HepG2 (cell line): ENCODE measurements at regions not wholly inside any gene's neighbourhood (a gene's known extent, or its start where the extent isn't known, plus 50 kb on each side); places are given as distances from the start of the nearest gene placed in this dataset.

Experiments used
- ATAC-seq: fragments of 200-7000 bp; cut with Tn5 transposase; 3 replicates; pipeline ENCODE4 v1.9.1; 2020; ENCODE audit warnings: mild to moderate bottlenecking, moderate library complexity
- BruUV-seq: library from RNA; stranded (reverse); fragments of 400-500 nt; replicated peaks from 2 replicates; lab custom pipeline; 2021; lab: Mats Ljungman, UMichigan
- CTCF ChIA-PET: fragments of 300-600 bp; formaldehyde crosslinking; extraction: SDS; loops from one replicate; lab custom pipeline; 2021; ENCODE audit warnings: low total read pairs, inconsistent platforms, low intra/inter-chr PET ratio; lab: Yijun Ruan, JAX
- POLR2A ChIA-PET: fragments of 350-600 bp; sonication (Branson Sonifier 250); formaldehyde crosslinking; loops from one replicate; lab custom pipeline; 2020; ENCODE audit warnings: antibody characterized with exemption, inconsistent platforms; lab: Yijun Ruan, JAX
- DNase-seq: peaks from one replicate; pipeline ENCODE4 v3.0.0-alpha.2; 2015; ENCODE audit warnings: low spot score
- FAIRE-seq: peaks from 3 replicates; lab custom pipeline; 2011; peaks lifted over from hg19 to GRCh38; lab: Jason Lieb, UNC
- H2AFZ ChIP-seq: one replicate; pipeline ENCODE4 v1.6.1; 2011; ENCODE audit warnings: low read length, inconsistent platforms
- H3K27ac ChIP-seq: fragments of 300-600 bp; 3 replicates; pipeline ENCODE4 v1.8.0; 2011; ENCODE audit warnings: mixed run types, mild to moderate bottlenecking, mixed read lengths, low read length, inconsistent platforms; ENCODE audit not compliant: insufficient read depth; ENCODE audit errors: extremely low read length
- H3K27me3 ChIP-seq, 2 experiments: fragments of 200-600 bp in 1 of 2; 2 replicates in 1 of 2; 3 replicates in 1 of 2; pipeline versions ENCODE4 v1.6.0 to v1.8.0; 2011; ENCODE audit warnings: low read length in 2 of 2, mild to moderate bottlenecking in 2 of 2, moderate library complexity in 2 of 2, inconsistent platforms in 1 of 2; ENCODE audit not compliant: insufficient read depth in 2 of 2, control insufficient read depth in 1 of 2
- H3K36me3 ChIP-seq, 2 experiments: fragments of 200-600 bp in 1 of 2; replicated peaks in 1 of 2; 2 replicates in 1 of 2; 3 replicates in 1 of 2; pipeline versions ENCODE4 v1.5.1 to v1.8.0; 2011; ENCODE audit warnings: low read length in 2 of 2, inconsistent platforms in 1 of 2; ENCODE audit not compliant: insufficient read depth in 2 of 2, control insufficient read depth in 1 of 2
- H3K4me1 ChIP-seq: 2 replicates; pipeline ENCODE4 v1.5.1; 2012; ENCODE audit warnings: low read length, inconsistent platforms; ENCODE audit not compliant: insufficient read depth
- H3K4me2 ChIP-seq: 2 replicates; pipeline ENCODE4 v1.6.0; 2011; ENCODE audit warnings: low read depth, low read length, inconsistent platforms
- H3K4me3 ChIP-seq, 3 experiments: fragments of 200-600 bp in 1 of 3; sonication (generic), shearing (Covaris generic) in 1 of 3; replicated peaks in 1 of 3; 2 replicates each; pipeline ENCODE4 v1.5.1; 2011 to 2016; ENCODE audit warnings: low read length in 3 of 3, inconsistent platforms in 2 of 3, low read depth in 2 of 3, mild to moderate bottlenecking in 2 of 3, control low read depth in 1 of 3, mixed read lengths in 1 of 3; ENCODE audit not compliant: insufficient read depth in 1 of 3
- H3K79me2 ChIP-seq: one replicate; pipeline ENCODE4 v1.6.1; 2011; ENCODE audit warnings: low read length, inconsistent platforms; ENCODE audit not compliant: insufficient read depth
- H3K9ac ChIP-seq: 2 replicates; pipeline ENCODE4 v1.6.0; 2011; ENCODE audit warnings: mild to moderate bottlenecking, low read depth, low read length, inconsistent platforms; ENCODE audit not compliant: insufficient read depth
- H3K9me3 ChIP-seq: 2 replicates; pipeline ENCODE4 v1.5.1; 2012; ENCODE audit warnings: mild to moderate bottlenecking, low read length
- H4K20me1 ChIP-seq: 2 replicates; pipeline ENCODE4 v1.6.0; 2011; ENCODE audit warnings: inconsistent platforms, mild to moderate bottlenecking, low read length, moderate library complexity; ENCODE audit not compliant: insufficient read depth
- AHR ChIP-seq: IDR thresholded peaks from 2 replicates; pipeline ENCODE4 v1.6.1; 2018; ENCODE audit warnings: missing genetic modification reagents, missing compliant biosample characterization
- HCFC1 ChIP-seq: fragments of 150-350 bp; IDR thresholded peaks from 2 replicates; pipeline ENCODE4 v1.6.1; 2014; ENCODE audit warnings: low read depth, low read length
- HMGXB4 ChIP-seq, 2 experiments: sonication (generic) in 1 of 2; formaldehyde crosslinking in 1 of 2; IDR thresholded peaks; 2 replicates each; pipeline versions ENCODE4 v1.4.0 to v1.6.1; 2018 to 2020; ENCODE audit warnings: missing genetic modification reagents in 2 of 2, borderline replicate concordance in 1 of 2, low read depth in 1 of 2, mild to moderate bottlenecking in 1 of 2, missing biosample characterization in 1 of 2
- KDM5B ChIP-seq: sonication (generic); formaldehyde crosslinking; IDR thresholded peaks from 2 replicates; pipeline ENCODE4 v1.4.0; 2020; ENCODE audit warnings: missing genetic modification reagents, mild to moderate bottlenecking, borderline replicate concordance
- PRMT3 ChIP-seq: sonication (generic); formaldehyde crosslinking; IDR thresholded peaks from 2 replicates; pipeline ENCODE4 v1.8.1; 2022; ENCODE audit warnings: low read depth, mild to moderate bottlenecking, moderate library complexity, missing genetic modification reagents, borderline replicate concordance
- RFX1 ChIP-seq: fragments of 450-650 bp; IDR thresholded peaks from 2 replicates; pipeline ENCODE4 v1.6.1; 2017
- SMARCC2 ChIP-seq: fragments of 450-650 bp; IDR thresholded peaks from 2 replicates; pipeline ENCODE4 v1.6.1; 2017; ENCODE audit warnings: antibody characterized with exemption, mild to moderate bottlenecking
- ZNF572 ChIP-seq: sonication (generic); formaldehyde crosslinking; IDR thresholded peaks from 2 replicates; pipeline ENCODE4 v1.5.1; 2020; ENCODE audit warnings: mild to moderate bottlenecking, missing genetic modification reagents
- ZSCAN25 ChIP-seq: sonication (generic); formaldehyde crosslinking; IDR thresholded peaks from 2 replicates; pipeline ENCODE4 v1.8.0; 2022; ENCODE audit warnings: mild to moderate bottlenecking, missing genetic modification reagents
- WGBS: methylation state at CpG from one replicate; pipeline ENCODE4 v1.1.6; 2017; ENCODE audit warnings: low lambda C conversion rate; 5-methylcytosine and 5-hydroxymethylcytosine counted together
- in situ Hi-C: cut with HindIII; loops from 2 replicates; pipeline ENCODE4 v1.10.0; 2017; ENCODE audit warnings: low pct_unique_long_range_greater_than_20kb; ENCODE audit not compliant: extremely low pct_ligation_motif_present
- intact Hi-C: fragments of 100-400 bp; cut with micrococcal nuclease; formaldehyde crosslinking; loops from one replicate; pipeline ENCODE4 v1.10.0; 2022; ENCODE audit not compliant: unreplicated experiment
- TF ChIP-seq, protein P1 (sequence below): sonication (generic); formaldehyde crosslinking; conservative IDR thresholded peaks from 2 replicates; pipeline ENCODE4 v1.4.0; 2020; ENCODE audit warnings: missing genetic modification reagents

DNA sequence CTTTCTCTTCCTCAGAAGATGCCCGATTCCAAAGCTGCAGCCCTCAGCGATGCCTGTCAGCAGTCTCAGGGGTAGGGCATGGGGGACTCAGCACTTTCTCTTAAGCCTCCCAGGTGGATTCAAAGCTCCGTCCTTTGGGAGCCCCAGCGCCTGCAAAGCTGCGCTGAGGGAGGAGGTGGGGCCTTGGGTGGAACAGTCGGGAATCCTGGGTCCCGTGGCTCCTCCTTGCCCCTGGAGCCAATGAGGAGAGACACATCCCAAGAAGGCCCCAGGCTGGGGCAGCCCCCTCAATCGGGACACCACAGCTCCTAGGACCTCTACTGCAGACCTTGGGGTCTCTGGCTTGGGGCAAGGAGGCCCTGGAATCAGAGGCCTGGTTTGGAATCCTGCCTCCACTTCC lies 227.5 kb upstream of the IGF1R start:
- Histone ChIP-seq H3K36me3 (no peaks in the 10 kb centered on the region), H3K9ac (no peak overlapping the region), H3K27me3 (peaks cover 7 to 38% of the 10 kb centered on the region in 2 experiments; a peak in 4 of 5 replicates), H2AFZ (no peak overlapping the region), H4K20me1 (no peaks in the 10 kb centered on the region), H3K4me1 (no peaks in the 10 kb centered on the region), H3K4me3 (no peak overlapping the region), H3K27ac (no peak overlapping the region), H3K9me3 (no peaks in the 10 kb centered on the region), H3K4me2 (no peak overlapping the region), H3K79me2 (no peaks in the 10 kb centered on the region)
- ChIA-PET POLR2A (interaction anchor here (1.1 kb wide), 1 partner anchor 109 kb away, joined by 3 read pairs; no protein-coding TSS in a partner anchor), CTCF (interaction anchor here (1.3 to 2.8 kb wide), 2 partner anchors 109 to 128 kb away, joined by 7 to 39 read pairs; no protein-coding TSS in a partner anchor)
- intact Hi-C loops (loop anchor here (1.0 to 10.0 kb wide), 4 partner anchors 110 to 516 kb away; no protein-coding TSS in a partner anchor), in situ Hi-C loops (loop anchor here (5.0 to 25.0 kb wide), 2 partner anchors 109 to 509 kb away; no protein-coding TSS in a partner anchor)
- TF ChIP-seq ZSCAN25 (no peak), PRMT3 (CRISPR knock-in tag) (no peak), HCFC1 (no peak)
- DNase-seq: no peak
- WGBS: 69% methylated on average over 6 of the region's 8 CpGs
- no TSS peak for BruUV-seq
- no peak for ATAC-seq
- FAIRE-seq: no peak

DNA sequence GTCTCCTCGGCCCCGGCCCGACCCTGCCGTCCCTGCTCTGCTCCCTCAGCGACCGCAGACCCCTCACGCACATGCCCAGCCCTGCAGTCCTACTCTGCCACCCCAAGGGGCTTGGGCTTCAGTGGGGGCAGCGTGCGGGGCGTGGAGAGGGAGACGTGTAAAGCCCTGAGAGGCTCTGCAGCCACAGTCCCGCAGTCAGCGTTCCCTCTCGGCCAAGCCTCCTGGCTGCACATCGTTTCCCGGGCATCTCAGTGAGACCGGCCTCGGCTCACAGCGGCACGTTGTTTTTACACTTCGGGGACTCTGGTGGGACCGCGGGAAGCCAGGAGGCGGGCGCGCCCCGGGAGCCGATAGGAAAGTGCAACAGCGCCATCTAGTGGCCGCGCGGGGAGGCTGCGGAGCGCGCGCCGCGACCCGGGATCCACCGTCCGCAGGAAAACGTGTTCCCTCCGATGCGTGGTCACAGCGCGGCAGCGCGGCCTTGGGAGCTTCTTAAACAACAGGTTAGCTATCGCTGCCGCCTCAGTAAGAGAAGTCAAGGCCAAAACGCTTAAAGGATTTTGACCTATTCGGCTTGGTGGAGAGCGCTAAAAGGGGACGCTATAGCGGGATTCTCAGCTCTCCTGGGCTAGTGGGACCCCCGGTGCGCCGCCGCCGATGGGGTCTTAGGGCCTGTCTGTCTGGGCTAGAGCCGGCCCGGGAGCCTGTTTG lies 226.8 kb upstream of the IGF1R start:
- Histone ChIP-seq H3K4me2 (no peak overlapping the region), H3K9me3 (no peaks in the 10 kb centered on the region), H3K4me3 (no peak overlapping the region), H4K20me1 (no peaks in the 10 kb centered on the region), H3K27me3 (peaks cover 7 to 42% of the 10 kb centered on the region in 2 experiments; a peak in 4 of 5 replicates), H3K36me3 (no peaks in the 10 kb centered on the region), H3K9ac (no peak overlapping the region), H2AFZ (no peak overlapping the region), H3K4me1 (no peaks in the 10 kb centered on the region), H3K79me2 (no peaks in the 10 kb centered on the region), H3K27ac (no peak overlapping the region)
- intact Hi-C loops: loop anchor here (1.0 to 10.0 kb wide), 4 partner anchors 110 to 517 kb away; no protein-coding TSS in a partner anchor
- in situ Hi-C loops: loop anchor here (5.0 to 25.0 kb wide), 2 partner anchors 109 to 509 kb away; no protein-coding TSS in a partner anchor
- BruUV-seq: no TSS peak
- CTCF ChIA-PET: interaction anchor here (1.3 to 2.8 kb wide), 2 partner anchors 110 to 129 kb away, joined by 7 to 39 read pairs; no protein-coding TSS in a partner anchor
- WGBS: 21% methylated on average over 39 of the region's 62 CpGs
- FAIRE-seq: no peak
- DNase-seq: peak; percentile 11
- peak; percentile 90 for ATAC-seq
- POLR2A ChIA-PET: no interaction called here
- TF ChIP-seq KDM5B (CRISPR knock-in tag): peak; percentile 70; the same call in 1 of the 2 replicates
- peak; percentile 72; the same call in 1 of the 2 replicates for TF ChIP-seq ZNF572
- 0 out of 4 replicates have a peak, but pooled peaks of 1 of the 2 experiments have one; percentile 32 for TF ChIP-seq HMGXB4 (CRISPR knock-in tag; IDR thresholded peaks at IDR 0.05; ENCODE audit: borderline replicate concordance in 1 of 2, low read depth in 1 of 2)
- no peak for TF ChIP-seq SMARCC2
- no peak; the same call in 1 of the 2 replicates for TF ChIP-seq RFX1
- 0 out of 2 replicates have a peak, but pooled peaks have one; percentile 31 for TF ChIP-seq AHR (CRISPR knock-in tag)
- TF ChIP-seq, protein P1, sequence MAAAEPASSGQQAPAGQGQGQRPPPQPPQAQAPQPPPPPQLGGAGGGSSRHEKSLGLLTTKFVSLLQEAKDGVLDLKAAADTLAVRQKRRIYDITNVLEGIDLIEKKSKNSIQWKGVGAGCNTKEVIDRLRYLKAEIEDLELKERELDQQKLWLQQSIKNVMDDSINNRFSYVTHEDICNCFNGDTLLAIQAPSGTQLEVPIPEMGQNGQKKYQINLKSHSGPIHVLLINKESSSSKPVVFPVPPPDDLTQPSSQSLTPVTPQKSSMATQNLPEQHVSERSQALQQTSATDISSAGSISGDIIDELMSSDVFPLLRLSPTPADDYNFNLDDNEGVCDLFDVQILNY (CRISPR knock-in tag): 0 out of 2 replicates have a peak, but pooled peaks have one; percentile 32
